Fibroblast of lung (primary cell): ENCODE measurements at regions not wholly inside any gene's neighbourhood (a gene's known extent, or its start where the extent isn't known, plus 50 kb on each side); places are given as distances from the start of the nearest gene placed in this dataset.
A peak's percentile ranks its signal among the peaks of the same experiment; 100 is the strongest.

ENCODE experiments used
- DNase-seq, 2 donors: peaks; one replicate each; pipeline versions ENCODE4 v3.0.0 to v3.0.0-alpha.2; 2010; ENCODE audit warnings: low read depth in 2 of 2
- H2AFZ ChIP-seq: 2 replicates; pipeline ENCODE4 v1.5.1; 2012; ENCODE audit warnings: low read length, control low read depth, inconsistent platforms
- H3K27ac ChIP-seq: 2 replicates; pipeline ENCODE4 v1.5.1; 2011; ENCODE audit warnings: low read length, control low read depth; ENCODE audit not compliant: insufficient read depth
- H3K27me3 ChIP-seq: 2 replicates; pipeline ENCODE4 v1.5.1; 2011; ENCODE audit warnings: mild to moderate bottlenecking, low read length; ENCODE audit not compliant: control insufficient read depth, insufficient read depth
- H3K36me3 ChIP-seq: 2 replicates; pipeline ENCODE4 v1.5.1; 2011; ENCODE audit warnings: low read length; ENCODE audit not compliant: control insufficient read depth, insufficient read depth
- H3K4me1 ChIP-seq: 2 replicates; pipeline ENCODE4 v1.5.1; 2011; ENCODE audit warnings: low read length; ENCODE audit not compliant: control insufficient read depth, insufficient read depth; ENCODE audit errors: extremely low read depth
- H3K4me2 ChIP-seq: 2 replicates; pipeline ENCODE4 v1.5.1; 2011; ENCODE audit warnings: low read length, control low read depth; ENCODE audit not compliant: insufficient read depth; ENCODE audit errors: extremely low read depth
- H3K4me3 ChIP-seq, 4 experiments: fragments of 200-600 bp in 1 of 4; sonication (generic) in 1 of 4; replicated peaks in 1 of 4; 2 replicates each; pipeline ENCODE4 v1.5.1; 2011 to 2016; ENCODE audit warnings: low read length in 4 of 4, low read depth in 3 of 4, mild to moderate bottlenecking in 3 of 4, control low read depth in 2 of 4, inconsistent platforms in 1 of 4, mixed read lengths in 1 of 4; ENCODE audit not compliant: insufficient read depth in 1 of 4; ENCODE audit errors: control extremely low read depth in 1 of 4
- H3K79me2 ChIP-seq: 2 replicates; pipeline ENCODE4 v1.5.1; 2012; ENCODE audit warnings: mild to moderate bottlenecking, low read length, inconsistent platforms; ENCODE audit not compliant: control insufficient read depth, insufficient read depth
- H3K9ac ChIP-seq: 2 replicates; pipeline ENCODE4 v1.5.1; 2011; ENCODE audit warnings: mild to moderate bottlenecking, low read length, control low read depth; ENCODE audit not compliant: insufficient read depth
- H3K9me3 ChIP-seq: 2 replicates; pipeline ENCODE4 v1.5.1; 2012; ENCODE audit warnings: low read depth, low read length; ENCODE audit not compliant: control insufficient read depth, insufficient read depth
- H4K20me1 ChIP-seq: 2 replicates; pipeline ENCODE4 v1.5.1; 2011; ENCODE audit warnings: low read length; ENCODE audit not compliant: control insufficient read depth, insufficient read depth; ENCODE audit errors: extremely low read depth
- EZH2 ChIP-seq: IDR thresholded peaks from 2 replicates; pipeline ENCODE4 v1.5.1; 2012; ENCODE audit warnings: low read length, control low read depth, mild to moderate bottlenecking; ENCODE audit errors: missing control alignments
- TF ChIP-seq, protein P1 (sequence below), 2 donors: IDR thresholded peaks in 1 of 2; conservative IDR thresholded peaks in 1 of 2; 1 replicate in 1 of 2; 2 replicates in 1 of 2; pipeline ENCODE4 v1.5.1; 2011 to 2012; ENCODE audit warnings: low read length in 2 of 2, control low read depth in 1 of 2, inconsistent platforms in 1 of 2, low read depth in 1 of 2, mild to moderate bottlenecking in 1 of 2

DNA sequence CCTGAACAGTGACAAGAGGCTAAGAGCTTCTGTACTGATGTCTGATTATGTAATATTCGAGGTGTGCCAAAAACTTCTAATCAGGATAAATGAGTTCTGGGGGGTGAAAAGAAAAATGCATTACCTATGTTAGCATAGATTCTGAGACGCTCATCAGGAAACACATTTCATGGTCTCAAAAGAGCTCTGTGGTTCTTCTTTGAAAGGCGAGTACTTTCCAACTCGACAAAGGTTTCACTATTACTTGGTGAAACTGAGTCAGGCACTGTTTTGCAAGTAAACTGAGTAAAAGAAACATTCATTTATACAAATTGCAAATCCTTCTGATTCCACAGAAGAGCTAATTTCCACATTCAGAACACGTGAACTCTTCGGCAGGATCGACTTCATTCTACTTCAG lies 523.2 kb downstream of the GATA3 start:
- Histone ChIP-seq H2AFZ (no peak overlapping the region), H3K79me2 (no peaks in the 10 kb centered on the region), H3K4me2 (no peak overlapping the region), H3K9me3 (no peaks in the 10 kb centered on the region), H3K27ac (no peak overlapping the region), H3K4me1 (no peaks in the 10 kb centered on the region), H3K27me3 (no peaks in the 10 kb centered on the region), H3K9ac (no peak overlapping the region), H3K36me3 (no peaks in the 10 kb centered on the region), H3K4me3 (no peak overlapping the region), H4K20me1 (no peaks in the 10 kb centered on the region)
- TF ChIP-seq EZH2, result no peak
- TF ChIP-seq, protein P1, sequence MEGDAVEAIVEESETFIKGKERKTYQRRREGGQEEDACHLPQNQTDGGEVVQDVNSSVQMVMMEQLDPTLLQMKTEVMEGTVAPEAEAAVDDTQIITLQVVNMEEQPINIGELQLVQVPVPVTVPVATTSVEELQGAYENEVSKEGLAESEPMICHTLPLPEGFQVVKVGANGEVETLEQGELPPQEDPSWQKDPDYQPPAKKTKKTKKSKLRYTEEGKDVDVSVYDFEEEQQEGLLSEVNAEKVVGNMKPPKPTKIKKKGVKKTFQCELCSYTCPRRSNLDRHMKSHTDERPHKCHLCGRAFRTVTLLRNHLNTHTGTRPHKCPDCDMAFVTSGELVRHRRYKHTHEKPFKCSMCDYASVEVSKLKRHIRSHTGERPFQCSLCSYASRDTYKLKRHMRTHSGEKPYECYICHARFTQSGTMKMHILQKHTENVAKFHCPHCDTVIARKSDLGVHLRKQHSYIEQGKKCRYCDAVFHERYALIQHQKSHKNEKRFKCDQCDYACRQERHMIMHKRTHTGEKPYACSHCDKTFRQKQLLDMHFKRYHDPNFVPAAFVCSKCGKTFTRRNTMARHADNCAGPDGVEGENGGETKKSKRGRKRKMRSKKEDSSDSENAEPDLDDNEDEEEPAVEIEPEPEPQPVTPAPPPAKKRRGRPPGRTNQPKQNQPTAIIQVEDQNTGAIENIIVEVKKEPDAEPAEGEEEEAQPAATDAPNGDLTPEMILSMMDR (conservative IDR thresholded peaks at IDR 0.05 in 1 of 2, IDR thresholded peaks at IDR 0.05 in 1 of 2; ENCODE audit: low read depth in 1 of 2, low read length in 2 of 2), result no peak
- no peak for DNase-seq

DNA sequence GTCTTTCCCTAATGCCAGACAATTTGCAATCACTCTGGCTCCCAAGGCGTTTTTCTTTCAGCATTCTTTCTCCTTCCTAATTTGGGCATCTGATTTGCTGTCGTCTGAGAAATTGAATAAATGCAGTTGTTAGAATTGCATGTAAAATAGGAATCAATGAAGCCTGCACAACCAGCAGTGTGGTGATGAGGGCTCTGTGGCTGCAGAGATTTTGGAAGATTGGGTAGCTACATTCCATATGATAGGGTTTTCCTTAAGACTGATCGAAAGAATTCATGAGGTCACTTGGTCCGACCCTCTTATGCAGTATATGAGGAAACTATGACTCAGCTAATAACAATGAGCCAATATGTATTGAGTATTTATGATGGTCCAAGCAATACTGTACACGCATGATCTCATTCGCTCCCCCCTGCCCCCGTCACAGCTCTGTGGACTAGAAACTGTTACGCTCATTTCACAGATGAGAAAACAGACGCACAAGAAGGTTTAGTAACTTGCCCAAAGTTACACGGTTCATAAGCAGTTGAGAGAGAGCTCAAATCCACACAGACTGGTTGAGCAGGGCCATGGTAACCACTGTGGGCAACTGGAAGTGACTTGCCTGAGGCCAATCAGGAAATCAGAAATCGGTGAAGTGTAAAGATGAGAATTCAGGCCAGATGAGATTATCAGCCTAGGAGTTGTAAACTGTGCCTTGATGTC lies 527.2 kb downstream of the GATA3 start:
- H3K4me3 ChIP-seq, result no peak overlapping the region
- H3K36me3 ChIP-seq, result no peaks in the 10 kb centered on the region
- H3K4me2 ChIP-seq, result no peak overlapping the region
- DNase-seq, result peak in 1 of 2 donors; percentile 3
- H3K9me3 ChIP-seq, result no peaks in the 10 kb centered on the region
- no peak overlapping the region for H3K9ac ChIP-seq
- no peaks in the 10 kb centered on the region for H4K20me1 ChIP-seq
- H3K4me1 ChIP-seq, result no peaks in the 10 kb centered on the region
- H3K27ac ChIP-seq, result no peak overlapping the region
- TF ChIP-seq, protein P1 (conservative IDR thresholded peaks at IDR 0.05 in 1 of 2, IDR thresholded peaks at IDR 0.05 in 1 of 2; ENCODE audit: low read depth in 1 of 2, low read length in 2 of 2), result no peak
- TF ChIP-seq EZH2, result no peak
- H3K79me2 ChIP-seq, result no peaks in the 10 kb centered on the region
- no peak overlapping the region for H2AFZ ChIP-seq
- H3K27me3 ChIP-seq, result no peaks in the 10 kb centered on the region

DNA sequence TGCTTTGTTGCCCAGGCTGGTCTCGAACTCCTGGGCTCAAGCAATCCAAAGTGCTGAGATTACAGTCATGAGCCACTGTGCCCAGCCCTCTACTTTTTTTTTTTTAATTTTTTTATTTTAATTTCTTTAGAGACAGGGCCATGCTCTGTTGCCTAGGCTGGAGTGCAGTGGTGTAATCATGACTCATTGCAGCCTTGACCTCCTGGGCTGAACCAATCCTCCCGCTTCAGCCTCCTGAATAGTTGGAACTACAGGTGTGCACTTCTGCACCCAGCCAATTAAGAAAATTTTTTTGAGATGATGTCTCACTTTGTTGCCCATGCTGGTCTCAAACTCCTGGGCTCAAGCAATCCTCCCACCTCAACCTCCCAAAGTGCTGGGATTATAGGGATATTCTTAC lies 528.6 kb downstream of the GATA3 start:
- no peaks in the 10 kb centered on the region for H3K36me3 ChIP-seq
- H3K4me2 ChIP-seq, result no peak overlapping the region
- no peaks in the 10 kb centered on the region for H3K4me1 ChIP-seq
- no peak overlapping the region for H3K4me3 ChIP-seq
- H3K27ac ChIP-seq, result no peak overlapping the region
- H3K9me3 ChIP-seq, result no peaks in the 10 kb centered on the region
- H3K27me3 ChIP-seq, result no peaks in the 10 kb centered on the region
- H3K79me2 ChIP-seq, result no peaks in the 10 kb centered on the region
- no peak overlapping the region for H2AFZ ChIP-seq
- no peak overlapping the region for H3K9ac ChIP-seq
- DNase-seq, result no peak
- no peaks in the 10 kb centered on the region for H4K20me1 ChIP-seq
- TF ChIP-seq, protein P1 (conservative IDR thresholded peaks at IDR 0.05 in 1 of 2, IDR thresholded peaks at IDR 0.05 in 1 of 2; ENCODE audit: low read depth in 1 of 2, low read length in 2 of 2), result no peak
- TF ChIP-seq EZH2, result no peak
